AML-193 (cell line): ENCODE measurements at regions not wholly inside any gene's neighbourhood (a gene's known extent, or its start where the extent isn't known, plus 50 kb on each side); places are given as distances from the start of the nearest gene placed in this dataset.
"Not testable (repeated sequence)": the region's sequence is repeated elsewhere in the genome, so short reads cannot be mapped to it uniquely, and the experiment has no call there.

Experiments used
- DNase-seq, 2 experiments: peaks; one replicate each; lab custom pipeline; 2025; lab: John Stamatoyannopoulos, UW

DNA sequence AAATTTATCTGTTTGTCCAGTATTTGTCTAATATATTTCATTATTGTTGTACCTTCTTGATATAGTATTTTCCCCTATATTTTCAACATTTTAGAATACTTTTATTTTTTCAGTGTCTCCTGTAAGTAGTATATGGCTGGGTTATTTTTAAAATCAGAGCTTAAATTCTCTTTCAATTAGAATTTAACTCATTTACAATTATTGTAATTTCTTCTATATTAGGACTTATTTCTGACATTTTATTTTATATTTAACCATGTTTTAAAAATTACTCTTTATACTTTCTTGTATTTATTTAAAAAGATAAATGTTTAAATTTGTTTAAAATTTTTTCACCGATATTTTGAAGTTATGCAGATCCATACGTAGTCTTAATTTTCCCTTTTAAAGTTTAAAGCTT is 220.0 kb upstream of the NPVF start:
- no peak for DNase-seq

- DNase-seq, result no peak
These were observed 225.7 kb upstream of the NPVF start for GRCh38 chr7:25454020-25454419.

DNA sequence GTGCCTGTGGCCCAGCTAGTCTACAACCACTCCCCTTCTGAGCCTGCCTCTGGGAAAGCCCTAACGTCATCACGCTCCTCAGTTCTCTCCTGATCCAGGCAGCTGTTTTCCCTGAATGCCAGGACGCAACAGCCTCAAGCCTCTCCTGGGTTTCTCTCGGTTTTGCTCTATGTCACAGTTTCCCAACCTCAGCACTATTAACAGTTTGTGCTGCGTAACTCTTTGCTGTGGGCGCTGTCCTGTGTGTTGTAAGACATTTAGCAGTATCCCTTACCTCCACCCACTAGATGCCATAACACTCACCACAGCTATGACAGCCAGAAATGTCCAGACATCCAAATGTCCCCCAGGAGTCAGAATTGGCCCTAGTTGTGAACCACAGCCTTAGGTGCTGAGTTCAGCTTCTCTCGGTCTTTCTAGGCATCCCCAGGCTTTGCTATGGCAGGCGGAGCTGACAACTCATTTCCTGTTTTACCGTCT is 226.3 kb upstream of the NPVF start:
- DNase-seq, result no peak

GRCh38 chr7:25455683-25456251 is 227.5 kb upstream of the NPVF start:
- no peak for DNase-seq

DNA sequence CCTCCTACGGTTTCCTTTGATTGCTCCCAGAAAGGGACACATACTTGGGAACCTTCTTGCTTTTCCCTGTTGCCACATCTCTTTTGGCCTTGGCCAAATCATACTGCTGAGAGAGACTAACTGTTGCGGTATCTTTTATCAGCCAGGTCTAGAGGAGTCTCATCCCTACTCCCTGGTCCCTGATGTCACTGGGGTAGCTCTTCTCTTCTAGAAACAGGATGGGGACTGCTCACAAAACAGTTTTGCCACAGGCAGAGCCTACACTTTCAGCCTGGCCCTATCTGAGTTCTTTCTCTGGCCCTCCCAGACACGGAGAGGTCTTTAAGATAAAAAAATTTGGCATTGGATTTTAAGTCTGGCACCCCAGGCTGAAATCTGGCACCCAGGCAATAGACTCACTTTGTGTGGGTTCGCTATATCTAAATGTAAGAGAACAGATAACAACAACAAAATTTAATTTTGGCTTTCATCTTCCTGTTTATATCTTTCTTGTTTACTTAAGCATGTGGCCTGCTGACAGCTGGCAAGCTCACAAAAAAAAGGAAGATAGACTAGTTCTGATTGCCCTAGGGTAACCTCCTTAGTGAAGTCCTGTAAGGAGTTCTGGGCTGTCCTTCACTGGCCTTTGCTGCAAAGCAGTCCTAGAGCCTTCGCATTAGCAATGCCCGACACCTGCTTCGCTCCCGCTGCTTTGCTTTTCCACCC is 228.3 kb upstream of the NPVF start:
- no peak for DNase-seq

DNA sequence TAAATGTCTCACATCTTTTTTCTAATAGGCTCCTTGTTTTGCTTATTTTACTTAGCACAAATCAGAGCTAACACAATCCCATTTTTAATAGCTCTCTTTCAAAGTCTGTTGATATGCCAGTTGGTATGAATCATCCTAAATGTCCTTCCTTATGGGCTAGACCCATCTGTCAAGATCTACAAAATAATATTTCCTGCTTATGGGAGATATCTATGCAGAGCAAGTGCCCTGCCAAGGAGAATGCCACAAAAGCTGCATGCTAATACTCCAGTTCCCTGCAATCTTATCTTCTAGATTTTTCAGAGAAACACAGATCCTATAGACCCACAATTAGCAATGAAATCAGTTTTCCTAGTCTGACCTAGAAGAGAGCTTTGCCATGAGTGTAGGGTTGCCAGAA is 230.8 kb upstream of the NPVF start:
- no peak for DNase-seq

- DNase-seq, result no peak
These were observed 232.1 kb upstream of the NPVF start for GRCh38 chr7:25460433-25460832.

- no peak for DNase-seq
These were observed 241.4 kb upstream of the NPVF start for GRCh38 chr7:25469669-25470068.

GRCh38 chr7:25476863-25477499 is 248.7 kb upstream of the NPVF start:
- no peak for DNase-seq

DNA sequence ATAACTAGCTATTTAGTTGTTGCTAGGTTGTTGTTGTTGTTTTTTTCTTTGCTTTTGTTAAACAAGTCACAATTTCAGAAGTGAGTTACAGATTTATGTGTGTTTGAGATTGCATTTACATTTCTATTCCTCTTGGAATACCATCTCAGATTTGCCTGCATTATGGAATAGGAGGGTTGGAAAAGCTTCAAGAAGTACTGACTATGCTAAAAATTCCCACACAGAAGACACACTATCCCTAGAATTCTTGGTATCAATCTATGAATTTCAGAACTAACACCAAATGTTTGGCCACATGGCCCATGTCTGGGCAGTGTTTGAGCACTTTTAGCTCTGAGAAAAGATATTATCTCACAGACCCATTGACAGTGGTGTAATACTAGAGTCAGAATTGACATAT is 249.9 kb upstream of the NPVF start:
- not testable (repeated sequence) for DNase-seq

- DNase-seq, result no peak
These were observed 250.6 kb upstream of the NPVF start for GRCh38 chr7:25478925-25479324.

GRCh38 chr7:25481891-25482290 is 253.6 kb upstream of the NPVF start:
- DNase-seq, result no peak

GRCh38 chr7:25482631-25483030 is 254.3 kb upstream of the NPVF start:
- DNase-seq, result no peak

DNA sequence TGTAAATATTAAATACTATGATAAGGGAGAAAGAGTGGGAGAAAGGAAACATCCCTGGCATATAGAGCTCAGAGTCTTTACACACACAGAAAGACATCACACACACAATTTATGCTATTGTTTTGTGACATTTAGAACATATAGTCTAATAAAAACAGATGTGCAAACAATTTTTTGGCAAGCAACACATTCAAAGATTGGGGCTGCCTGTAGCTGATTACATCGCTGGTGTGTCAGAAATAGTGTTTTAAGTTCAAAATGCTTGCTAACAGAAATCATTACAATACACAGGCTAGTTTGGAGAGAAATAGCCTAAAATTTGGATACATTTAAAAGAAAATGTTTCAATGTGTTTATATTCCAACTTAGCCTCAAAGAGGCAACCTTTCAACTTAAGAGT is 256.7 kb upstream of the NPVF start:
- DNase-seq, result no peak

DNA sequence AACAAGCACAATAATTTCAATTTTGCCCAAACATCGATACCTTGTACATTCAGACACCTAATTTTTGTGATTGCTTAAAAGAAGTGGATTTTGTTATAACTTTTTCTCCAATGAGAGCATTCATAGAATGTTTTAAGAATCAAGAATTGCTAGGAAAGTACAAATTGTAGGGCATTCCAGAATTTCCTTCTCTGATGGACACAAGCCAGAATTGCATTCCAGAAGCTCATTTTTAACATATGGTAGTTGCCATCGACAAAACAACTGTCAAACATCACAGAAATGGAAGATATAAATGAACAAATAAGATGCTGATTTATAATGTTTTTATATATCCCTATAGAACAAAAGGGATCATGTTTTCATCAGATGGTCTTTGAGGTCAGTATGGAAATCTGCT is 258.4 kb upstream of the NPVF start:
- DNase-seq, result no peak

GRCh38 chr7:25493805-25494366 is 265.6 kb upstream of the NPVF start:
- DNase-seq, result no peak

DNA sequence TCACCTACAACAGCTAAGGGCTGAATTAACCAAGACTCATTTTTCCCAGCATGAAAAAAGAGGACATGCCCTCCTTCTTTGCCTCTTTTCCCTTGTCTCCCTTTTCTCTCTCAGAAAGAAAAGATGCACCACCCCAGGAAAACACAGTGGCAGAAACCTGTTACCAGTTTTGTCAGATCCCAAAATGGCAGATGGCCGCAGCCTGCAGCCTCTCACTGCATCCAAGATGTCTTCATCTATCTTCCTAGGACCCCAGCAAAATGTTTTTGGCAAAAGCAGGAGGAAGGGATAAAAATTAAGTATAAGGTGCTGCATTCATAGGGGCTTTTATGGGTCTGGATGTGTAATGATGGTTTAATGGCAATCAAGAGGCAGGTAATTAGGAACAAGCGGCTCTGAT is 266.6 kb upstream of the NPVF start:
- DNase-seq, result no peak

GRCh38 chr7:25495342-25496250 is 267.3 kb upstream of the NPVF start:
- no peak for DNase-seq

- DNase-seq, result peak; percentile 54 to 68
These were observed 268.4 kb upstream of the NPVF start for GRCh38 chr7:25496476-25497368.

DNA sequence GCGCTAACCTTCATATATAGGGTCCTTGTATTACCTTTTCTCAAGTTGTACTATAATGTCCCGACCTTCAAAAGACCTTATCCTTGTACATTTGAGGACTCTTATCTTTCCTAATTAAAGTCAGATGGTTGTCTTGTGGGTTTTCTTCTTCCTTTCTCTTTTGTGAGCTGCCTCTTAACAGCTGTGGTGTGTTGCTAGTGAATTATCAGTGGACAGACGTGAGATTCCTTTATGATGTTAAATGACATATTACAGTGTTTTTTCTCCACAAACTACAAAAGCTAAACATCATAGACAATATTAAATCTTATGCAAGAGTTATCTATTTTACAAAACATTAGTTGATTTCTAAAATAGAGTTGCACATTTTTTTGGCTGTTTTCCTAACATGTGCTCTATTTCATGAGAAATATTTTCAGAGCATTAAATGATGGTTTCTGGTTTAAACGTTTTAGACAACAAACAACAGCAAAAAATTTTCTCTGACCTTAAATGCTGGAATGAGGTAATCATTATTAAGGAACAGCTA is 272.2 kb upstream of the NPVF start:
- DNase-seq, result no peak

DNA sequence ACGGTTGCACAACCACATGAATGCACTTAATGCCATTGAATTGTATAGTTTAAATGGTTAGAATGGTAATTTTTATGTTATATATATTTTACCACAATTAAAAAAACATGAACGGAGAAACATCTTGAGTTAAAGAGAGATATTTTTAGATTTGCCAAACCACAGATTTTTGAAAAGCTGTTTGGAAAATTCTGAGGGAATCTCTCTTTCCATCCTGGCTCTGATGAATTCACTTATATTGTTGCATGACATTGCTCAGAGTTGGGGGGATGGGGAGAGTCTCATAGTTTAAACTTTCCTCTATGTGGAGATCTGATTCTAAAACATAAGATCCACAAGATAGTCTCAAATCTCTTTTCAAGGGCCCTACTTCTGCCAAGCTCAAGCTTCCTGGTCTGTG is 275.0 kb upstream of the NPVF start:
- no peak for DNase-seq
